Panc1 (cell line): ENCODE measurements at regions not wholly inside any gene's neighbourhood (a gene's known extent, or its start where the extent isn't known, plus 50 kb on each side); places are given as distances from the start of the nearest gene placed in this dataset.
"Not testable (repeated sequence)": the region's sequence is repeated elsewhere in the genome, so short reads cannot be mapped to it uniquely, and the experiment has no call there.

ENCODE experiments used
- SIN3A ChIP-seq: IDR thresholded peaks from 2 replicates; pipeline ENCODE4 v1.6.1; 2012; ENCODE audit warnings: low read depth, mild to moderate bottlenecking, low read length, moderate library complexity, borderline replicate concordance; ENCODE audit not compliant: insufficient read depth
- TCF7L2 ChIP-seq: IDR thresholded peaks from 2 replicates; pipeline ENCODE4 v1.6.1; 2011; ENCODE audit warnings: mild to moderate bottlenecking, low read depth, low read length, inconsistent platforms
- TF ChIP-seq, protein P1 (sequence below): fragments of 450-650 bp; IDR thresholded peaks from 2 replicates; pipeline ENCODE4 v1.5.1; 2017; ENCODE audit warnings: mild to moderate bottlenecking

DNA sequence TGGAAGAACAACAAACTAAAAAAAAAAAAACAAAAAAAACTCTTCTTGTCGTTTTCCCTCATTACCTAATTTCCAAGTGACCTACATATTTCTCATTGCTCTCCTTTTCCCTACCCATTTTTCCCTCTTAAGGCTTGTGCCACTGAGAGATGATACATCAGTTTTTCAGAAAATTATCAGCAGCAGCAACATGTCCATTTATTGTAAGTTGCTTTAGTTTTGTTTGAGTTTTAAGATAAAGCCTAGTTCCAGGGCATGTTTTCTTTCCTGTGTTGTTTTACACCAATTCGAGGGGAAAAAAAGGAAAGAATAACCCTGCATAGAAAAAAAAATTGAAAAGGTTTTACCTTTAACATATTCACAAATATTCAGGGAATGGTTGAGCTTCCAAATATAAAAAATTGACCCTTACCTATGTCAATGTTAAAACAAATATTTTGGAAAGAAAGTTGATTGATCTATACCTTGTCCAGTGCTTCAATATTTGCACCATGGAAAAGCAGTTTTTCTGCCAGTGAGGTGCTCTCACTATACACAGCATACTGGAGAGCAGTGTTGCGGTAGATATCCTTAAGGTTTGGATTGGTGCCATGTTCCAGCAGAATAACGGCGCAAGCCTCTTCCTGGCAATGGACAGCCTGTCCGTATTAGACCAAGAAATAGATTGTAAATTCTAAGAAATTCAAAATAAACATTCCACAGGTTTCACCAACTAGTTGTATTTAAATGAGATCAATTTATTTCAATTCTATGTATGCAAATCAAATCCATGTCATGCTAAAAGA, 537.9 kb upstream of the DEFB115 start:
- TF ChIP-seq TCF7L2, SIN3A: not testable (repeated sequence)
- TF ChIP-seq, protein P1, sequence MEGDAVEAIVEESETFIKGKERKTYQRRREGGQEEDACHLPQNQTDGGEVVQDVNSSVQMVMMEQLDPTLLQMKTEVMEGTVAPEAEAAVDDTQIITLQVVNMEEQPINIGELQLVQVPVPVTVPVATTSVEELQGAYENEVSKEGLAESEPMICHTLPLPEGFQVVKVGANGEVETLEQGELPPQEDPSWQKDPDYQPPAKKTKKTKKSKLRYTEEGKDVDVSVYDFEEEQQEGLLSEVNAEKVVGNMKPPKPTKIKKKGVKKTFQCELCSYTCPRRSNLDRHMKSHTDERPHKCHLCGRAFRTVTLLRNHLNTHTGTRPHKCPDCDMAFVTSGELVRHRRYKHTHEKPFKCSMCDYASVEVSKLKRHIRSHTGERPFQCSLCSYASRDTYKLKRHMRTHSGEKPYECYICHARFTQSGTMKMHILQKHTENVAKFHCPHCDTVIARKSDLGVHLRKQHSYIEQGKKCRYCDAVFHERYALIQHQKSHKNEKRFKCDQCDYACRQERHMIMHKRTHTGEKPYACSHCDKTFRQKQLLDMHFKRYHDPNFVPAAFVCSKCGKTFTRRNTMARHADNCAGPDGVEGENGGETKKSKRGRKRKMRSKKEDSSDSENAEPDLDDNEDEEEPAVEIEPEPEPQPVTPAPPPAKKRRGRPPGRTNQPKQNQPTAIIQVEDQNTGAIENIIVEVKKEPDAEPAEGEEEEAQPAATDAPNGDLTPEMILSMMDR, result not testable (repeated sequence)
